NCI-H146 treated with DMSO at 0.1 percent for 48 hours (cell line): ENCODE measurements at regions not wholly inside any gene's neighbourhood (a gene's known extent, or its start where the extent isn't known, plus 50 kb on each side); places are given as distances from the start of the nearest gene placed in this dataset.

ENCODE experiments used
- DNase-seq: peaks from one replicate; lab custom pipeline; 2025; ENCODE audit not compliant: unreplicated experiment; lab: John Stamatoyannopoulos, UW

DNA sequence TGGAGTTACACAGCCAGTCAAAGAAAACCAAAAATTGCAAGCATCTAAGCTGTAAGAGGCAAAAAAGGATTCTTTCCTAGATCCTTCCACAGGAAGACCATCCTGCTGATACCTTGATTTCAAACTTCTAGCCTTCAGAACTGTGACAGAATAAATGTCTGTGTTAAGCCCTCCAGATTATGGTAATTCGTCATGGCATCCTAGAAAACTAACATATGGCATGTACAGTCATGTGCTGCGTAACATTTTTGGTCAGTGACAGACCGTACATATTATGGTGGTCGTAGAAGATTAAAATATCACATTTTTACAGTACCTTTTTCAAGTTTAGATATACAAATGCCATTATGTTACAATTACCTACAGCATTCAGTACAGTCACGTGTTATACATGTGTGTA, 660.9 kb upstream of the LMO3 start:
- DNase-seq = no peak

DNA sequence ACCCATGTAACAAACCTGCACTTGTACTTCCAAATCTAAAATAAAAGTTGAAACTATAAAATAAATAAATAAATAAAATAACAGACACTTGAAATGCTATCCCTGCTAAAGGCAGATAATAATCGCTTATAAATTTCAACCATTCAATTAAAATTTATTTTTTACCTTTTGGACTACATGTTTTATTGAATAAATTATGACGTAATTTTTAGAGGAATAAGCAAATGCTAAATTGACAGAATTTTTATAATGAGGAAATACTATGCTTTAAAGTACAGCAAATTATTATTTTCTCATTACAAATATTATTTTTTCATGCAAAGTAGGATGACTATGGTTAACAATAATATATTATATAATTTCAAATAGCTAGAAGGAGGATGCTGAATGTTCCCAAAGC, 658.6 kb upstream of the LMO3 start:
- DNase-seq = no peak

DNA sequence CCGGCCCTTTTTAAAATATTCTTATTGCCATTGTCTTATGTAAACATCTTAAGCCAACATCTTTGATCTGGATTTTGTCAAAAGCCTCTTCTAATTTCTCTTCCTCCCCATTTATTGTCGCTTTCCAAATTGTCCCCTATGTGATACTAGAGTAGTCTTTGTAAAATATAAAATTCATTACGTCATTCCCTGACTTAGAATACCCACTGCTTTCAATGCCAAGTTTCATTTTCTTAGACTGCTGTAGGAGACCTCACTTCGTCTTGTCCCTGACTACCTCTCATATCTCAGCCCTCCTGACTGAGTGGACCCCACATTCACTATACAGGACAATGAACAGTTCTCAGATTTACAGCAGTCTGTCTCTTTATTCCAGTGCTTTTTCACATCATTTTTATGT, 633.9 kb upstream of the LMO3 start:
- no peak for DNase-seq

DNA sequence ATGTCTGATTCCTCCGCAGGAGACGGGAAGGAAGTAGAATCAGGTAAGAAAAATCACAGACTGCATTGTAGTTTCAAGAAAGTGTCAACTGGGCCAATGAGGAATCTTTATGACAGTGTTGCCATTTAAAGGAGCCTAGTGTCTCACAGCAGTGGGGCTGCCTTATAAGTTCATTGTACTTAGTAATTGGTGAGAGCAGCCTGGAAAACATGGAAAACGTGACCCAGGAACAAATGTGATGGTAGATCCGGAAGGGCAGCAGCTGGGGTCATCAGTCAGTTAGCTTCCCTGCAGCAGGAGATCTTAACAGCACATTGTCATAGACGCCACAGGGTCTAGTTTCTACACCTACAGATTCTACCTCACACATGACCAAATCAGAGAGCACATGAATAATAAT, 630.0 kb upstream of the LMO3 start:
- DNase-seq = no peak

DNA sequence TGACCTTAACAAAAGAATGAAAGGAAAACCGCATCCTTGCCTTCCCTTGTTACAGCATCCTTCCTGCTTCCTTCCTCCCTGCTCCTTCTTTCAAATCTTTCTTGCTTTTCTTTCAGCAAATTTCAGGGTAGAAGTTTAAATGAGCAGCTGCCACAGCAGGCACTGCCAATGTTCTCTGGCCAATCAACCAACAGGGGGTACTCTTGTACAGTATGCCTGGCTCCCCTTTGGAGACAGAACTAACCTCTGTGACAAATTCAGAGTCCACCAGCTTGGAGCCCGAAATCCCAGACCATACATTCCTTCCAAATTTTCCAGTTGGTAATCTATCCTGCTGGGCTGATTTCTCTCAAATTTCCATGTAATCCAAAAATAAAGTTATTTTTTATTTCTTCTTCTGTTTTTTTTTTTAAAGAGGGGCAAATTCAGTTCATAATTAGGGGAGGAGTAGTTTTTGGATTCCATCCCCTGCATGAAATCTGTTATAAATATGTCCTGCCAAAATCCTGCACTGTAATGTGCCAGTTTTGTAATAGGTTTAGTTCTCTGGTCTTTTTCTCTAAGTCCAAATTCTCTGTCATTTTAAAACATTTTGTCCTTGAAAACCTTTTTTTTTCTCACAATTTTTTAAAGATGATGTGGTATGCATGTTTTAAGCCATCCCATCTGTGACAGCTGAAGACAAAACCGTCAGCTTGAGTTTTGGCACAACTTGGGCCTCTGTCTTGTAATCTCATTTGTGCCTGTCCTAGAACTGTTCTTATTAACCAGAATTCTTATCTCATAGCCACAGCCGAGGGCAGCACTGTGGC, 610.0 kb upstream of the LMO3 start:
- no peak for DNase-seq

DNA sequence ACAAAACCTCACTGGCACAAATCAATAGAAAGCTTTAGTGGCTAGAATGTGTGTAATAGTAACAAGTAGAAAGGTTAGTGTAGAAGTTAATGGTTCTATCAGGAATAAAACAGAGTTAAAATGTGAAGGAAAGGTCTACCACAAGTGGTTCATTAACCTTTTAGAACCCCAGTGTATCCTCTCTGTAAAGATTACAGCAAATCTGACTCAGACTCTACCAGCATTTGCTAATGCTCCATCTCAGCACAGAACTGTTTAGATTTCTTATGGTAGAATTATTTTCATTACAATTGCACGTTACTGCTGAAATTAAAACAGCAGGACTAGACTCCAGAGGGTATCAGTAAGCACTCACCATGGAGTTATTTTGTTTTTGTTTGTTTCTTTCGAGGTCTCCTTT, 609.0 kb upstream of the LMO3 start:
- no peak for DNase-seq

DNA sequence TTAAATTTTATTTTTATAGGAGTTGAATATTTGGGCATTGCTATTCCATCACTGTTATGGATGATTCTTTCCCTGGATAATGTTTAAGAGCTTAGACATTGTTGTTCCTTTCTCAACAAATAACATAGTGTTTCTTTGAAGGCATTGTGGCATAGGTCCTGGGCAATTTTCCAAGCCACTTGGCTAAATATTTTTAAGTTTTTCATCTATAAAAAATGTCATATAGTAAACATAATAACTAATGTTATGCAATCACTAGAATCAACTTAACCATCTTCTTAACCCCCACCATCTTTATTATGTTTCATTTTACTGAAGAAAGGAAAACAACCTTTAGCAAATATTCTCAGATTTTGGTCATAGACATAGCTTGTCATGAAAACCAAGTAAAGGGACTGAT, 600.6 kb upstream of the LMO3 start:
- DNase-seq = no peak

DNA sequence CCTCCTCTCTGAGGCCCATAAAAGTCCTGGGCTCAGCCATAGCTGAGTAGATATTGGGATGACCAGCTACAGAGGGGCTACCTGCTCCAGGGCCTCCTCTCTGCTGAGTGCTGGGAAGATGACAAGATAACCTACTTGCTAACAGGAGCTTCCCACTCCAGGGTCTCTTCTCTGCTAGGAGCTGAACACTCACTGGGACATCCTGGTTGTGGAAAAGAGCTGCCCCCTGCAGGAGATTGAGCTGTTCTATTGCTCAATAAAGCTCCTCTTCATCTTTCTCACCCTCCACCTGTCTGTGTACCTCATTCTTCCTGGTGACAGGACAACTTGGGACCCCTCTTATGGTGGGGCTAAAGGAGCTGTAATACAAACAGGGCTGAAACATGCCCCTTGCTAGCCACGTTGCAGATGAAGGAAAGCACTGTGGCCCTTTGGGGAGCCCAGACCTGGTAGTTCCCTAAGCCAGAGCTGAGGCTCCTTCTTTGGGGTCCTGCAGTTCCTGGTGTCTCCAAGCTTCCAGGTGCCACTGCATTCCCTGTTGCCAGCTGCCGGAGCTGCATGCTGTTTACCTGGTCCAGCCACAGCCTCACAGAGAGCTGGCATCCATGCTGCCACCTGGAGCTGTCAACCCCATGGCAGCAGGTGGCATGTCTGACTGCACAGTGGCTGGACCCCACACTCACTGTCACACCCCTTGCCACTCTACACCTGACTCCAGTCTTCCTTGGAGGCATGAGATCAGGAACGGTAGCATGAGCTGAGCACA, 598.5 kb upstream of the LMO3 start:
- no peak for DNase-seq

DNA sequence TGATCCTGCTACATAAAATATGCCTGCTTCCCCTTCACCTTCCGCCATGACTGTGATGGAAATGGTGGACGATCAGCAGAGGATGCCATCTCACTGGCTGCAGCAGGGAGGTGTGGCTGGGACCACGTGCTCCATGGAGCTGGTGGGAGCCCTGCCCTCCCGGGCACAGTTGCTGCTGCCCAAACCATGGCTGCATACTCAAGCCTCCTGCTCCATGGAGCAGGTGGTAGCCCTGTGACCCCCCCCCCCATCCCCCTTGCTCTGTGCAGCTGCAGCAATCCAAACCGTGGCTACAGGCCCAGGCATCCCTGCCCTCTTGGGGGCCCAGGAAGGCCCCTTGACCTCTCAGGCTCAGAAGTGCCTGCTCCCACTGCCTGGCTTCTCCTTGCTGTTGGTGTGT, 597.5 kb upstream of the LMO3 start:
- no peak for DNase-seq

DNA sequence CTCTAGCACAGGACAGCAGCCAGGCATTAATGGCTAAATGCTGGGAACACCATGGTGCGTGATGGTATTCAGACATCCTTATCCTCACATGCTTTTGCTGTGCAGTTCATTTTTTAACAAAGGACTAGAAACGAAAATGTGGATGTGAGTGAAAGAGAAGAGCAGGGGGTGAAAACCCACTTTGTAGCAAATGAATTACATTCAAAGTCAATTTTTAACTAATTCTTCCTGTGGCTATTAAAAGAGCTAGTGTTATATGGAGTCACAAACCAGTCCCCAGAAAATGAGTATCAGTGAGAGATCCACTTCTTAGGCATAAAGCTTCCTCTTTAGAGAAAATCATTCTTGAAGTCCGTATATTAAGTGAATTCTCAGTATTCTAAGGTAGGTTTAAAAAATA, 592.0 kb upstream of the LMO3 start:
- no peak for DNase-seq

DNA sequence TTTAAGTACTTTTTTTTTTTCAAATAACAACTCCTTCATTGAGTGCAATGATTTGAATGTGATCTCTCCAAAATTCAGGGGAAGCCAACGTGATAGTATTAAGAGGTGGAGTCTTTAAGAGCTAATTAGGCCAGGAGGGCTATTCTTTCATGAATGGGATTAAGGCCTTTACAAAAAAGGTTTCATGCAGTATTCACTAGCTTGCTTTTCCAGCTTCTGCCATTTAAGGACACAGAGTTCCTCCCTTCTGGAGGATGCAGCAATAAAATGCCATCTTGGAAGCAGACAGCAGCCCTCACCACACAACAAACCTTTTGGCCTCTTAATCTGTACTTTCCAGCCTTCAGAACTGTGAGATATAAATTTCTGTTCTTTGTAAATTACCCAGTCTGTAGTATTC, 586.8 kb upstream of the LMO3 start:
- DNase-seq = no peak

DNA sequence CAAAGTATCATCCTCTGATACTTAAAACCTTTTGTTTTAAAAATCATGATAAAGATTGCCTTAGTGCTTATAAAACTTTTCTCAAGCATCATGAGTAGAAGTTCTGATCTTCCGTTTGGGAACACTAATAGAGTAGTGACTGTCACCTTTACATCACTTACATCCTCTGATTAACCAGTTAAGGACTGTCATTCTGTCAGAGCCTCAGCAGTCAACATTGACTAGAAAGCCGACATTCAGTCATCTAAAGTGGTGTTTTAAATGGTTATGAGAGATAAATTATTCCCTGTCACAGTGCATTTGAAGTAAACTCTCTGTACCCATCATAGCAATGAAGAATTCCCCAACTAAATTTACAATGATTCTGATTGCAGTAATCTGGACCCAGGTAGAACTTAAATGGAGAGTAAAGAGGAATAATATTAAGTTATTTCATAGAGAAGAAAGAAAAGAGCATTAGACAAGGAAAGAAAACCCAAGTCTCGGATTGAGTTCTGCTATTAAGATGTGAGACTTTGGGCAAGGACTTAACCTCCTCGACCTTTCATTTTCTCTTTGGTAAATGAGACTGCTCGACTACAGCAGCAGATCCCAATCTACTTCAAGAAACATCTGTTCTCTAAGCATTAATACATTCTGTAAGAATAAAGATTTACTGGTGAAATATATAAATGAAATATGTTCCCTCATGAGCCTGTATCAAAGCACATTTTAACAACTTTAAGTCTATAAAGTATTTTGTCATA, 563.9 kb upstream of the LMO3 start:
- DNase-seq = no peak

DNA sequence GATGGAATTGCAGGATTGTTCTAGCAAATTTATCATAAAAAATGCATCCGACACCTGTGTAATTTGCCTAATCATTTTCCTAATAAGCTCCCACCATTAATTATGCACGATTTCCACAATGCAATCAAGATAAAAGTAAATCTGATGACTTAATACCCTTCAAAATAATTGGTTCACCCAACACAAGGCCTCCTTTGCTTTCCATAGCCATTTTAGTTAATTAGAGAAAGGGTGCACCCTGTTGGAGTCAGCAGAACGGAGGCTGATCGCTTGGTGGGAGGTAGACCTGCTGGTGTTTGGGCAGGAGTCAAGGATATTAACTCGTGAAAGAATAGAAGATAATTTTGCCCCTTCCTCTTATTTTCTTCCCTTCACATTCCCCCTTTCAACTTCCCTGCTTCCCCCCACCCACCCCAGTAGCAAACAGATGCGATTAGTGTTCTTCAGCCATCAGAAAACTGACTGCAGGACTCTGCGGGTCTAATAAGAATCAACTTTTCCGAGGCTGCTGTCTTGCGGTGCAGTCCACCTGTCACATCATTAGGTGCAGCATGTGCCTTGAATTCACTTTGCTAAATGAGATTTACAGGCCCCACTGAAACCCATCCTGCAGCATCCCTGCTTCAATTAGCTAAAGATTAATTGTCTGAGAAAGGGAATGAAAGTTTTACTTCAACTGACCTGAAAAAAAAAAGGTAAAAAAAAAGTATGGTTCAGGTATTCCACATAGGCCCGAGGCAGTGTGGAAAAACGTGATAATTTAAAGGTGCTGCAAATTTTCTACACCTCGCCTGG, 553.7 kb upstream of the LMO3 start:
- peak; percentile 20 for DNase-seq

DNA sequence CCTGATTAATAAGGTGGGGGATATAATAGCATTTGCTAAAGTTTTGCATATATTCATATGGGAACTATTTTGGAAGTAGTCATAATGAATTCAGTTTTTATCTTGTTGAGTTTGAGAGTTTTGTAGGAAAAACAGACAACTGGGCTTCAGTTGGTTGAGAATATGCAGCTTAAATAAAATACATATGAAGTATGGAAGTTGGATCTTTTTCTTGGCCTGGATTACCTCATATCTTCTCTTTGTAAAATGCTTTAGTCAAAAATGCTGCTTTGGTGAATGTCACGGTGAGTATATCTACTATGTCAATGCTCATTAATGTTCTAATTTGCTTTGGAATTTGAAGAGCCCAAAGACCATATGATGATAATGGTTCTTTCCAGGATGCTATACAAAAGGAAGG, 552.2 kb upstream of the LMO3 start:
- DNase-seq = no peak

DNA sequence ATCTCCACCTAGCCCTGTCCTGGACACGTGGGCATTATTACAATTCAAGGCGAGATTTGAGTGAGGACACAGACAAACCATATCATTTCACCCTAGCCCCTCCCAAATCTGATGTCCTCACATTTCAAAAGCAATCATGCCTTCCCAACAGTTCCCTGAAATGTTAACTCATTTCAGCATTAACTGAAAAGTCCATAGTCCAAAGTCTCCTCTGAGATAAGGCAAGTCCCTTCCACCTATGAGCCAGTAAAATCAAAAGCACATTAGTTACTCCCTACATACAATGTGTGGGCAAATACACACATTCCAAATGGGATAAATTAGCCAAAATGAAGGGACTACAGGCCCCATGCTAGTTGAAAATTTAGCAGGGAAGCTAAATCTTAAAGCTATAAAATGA, 546.0 kb upstream of the LMO3 start:
- no peak for DNase-seq

DNA sequence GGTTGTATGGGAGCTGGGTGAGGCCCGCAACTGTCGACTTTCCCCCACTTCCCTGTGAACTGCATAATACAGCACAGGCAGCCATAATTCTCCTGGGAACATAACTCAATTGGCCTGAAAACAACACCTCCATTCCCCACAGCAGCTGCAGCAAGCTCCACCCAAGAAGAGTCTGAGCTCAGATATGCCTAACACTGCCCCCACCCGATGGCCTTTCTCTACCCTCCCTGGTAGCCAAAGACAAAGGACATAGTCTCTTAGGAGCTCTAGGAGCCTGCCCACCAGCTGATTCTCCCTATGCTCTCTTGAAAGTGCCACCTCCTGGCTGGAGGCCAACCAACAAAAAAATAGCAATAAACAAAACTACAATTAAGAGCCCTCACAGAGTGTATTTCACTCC, 542.7 kb upstream of the LMO3 start:
- no peak for DNase-seq

DNA sequence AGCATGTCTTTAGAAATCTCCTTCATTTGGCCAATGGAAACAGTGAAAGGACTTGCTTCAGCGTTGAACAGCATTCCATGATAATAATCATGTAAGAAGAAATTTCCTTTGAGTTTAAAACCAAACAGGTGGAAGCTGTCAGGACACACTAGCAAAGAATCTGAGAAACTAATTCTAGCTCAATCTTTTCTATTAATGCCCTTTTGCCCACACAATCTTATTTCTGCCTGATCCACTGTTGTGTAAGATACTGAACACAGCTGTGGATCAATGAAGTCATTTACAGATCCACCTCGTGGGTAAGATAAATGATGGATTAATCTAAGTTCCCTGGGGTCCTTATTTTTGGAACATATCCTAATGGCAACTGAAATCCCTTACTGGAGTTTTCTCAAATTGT, 536.9 kb upstream of the LMO3 start:
- DNase-seq = no peak

DNA sequence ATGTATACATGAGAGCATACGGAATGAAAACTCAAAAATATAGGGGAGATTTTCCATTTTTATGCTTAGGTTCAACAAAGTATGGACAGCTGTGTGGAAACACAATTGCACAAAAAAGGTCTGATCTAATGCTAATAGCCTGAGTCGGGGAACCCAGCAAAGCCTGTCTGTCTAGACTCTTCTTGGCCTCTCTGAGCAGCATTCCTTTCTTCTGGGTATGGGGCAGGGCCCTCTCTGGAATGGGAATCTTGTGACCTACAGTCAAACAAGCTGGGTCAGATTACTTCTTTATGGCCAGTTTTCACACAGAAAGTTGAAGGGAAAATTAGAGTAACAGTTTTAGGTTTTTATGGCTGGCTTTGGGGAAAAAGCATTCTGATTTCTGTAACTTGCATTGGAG, 534.0 kb upstream of the LMO3 start:
- DNase-seq = no peak

DNA sequence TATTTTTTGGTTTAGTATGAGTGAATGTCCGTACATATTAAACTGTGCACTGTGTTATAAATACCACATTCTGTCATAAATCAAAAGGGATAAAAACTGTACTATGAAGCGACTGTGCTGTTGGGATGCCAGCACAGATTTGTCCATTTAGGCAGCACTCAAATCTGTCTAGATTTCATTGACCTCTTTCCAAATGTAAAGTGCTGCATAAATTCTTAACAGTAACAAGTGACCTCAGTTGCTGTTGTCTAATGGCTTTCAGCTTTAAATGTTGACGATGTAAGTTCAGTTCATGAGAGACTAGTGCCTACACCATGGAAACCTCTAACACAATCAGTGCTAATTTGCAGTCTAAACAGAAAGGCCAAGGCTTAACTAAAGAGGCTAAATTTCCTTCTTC, 531.4 kb upstream of the LMO3 start:
- DNase-seq = no peak

DNA sequence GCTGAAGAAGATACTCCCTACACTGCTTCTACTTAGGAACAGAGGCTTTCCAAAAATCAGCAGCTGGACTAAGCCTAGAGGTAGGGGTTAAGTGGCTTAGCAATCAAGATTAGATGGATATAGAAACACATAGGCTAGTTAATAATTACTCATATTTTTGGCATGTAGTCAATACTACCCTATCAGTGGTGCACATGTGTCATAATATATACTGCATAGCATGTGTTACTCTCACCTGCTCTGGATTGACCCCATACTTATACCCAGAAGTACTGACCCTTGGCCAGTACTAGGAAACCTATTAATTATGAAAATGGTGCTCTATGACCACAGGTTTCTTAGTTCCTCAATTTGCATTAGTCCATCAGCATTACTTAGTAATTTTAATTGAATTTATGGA, 528.4 kb upstream of the LMO3 start:
- DNase-seq = no peak

DNA sequence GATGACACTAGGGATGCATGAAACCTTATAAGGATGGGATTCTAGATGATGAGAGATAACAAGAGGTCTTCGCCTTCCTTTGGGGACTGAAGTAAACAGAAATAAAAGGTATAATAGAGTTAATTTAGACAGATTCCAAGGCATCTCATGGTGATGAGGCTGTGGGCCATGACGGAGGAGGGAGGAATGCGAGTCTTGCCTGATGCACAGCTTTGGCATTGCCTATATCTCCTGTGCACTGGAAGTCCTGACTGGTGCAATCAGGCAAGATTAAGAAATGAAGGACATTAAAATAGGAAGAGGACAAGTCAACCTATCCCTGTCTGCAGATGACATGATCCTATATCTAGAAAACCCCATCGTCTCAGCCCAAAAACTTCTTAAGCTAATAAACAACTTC, 526.4 kb upstream of the LMO3 start:
- no peak for DNase-seq
